ENCODE measurements at regions not wholly inside any gene's neighbourhood (a gene's known extent, or its start where the extent isn't known, plus 50 kb on each side); places are given as distances from the start of the nearest gene placed in this dataset.

DNA sequence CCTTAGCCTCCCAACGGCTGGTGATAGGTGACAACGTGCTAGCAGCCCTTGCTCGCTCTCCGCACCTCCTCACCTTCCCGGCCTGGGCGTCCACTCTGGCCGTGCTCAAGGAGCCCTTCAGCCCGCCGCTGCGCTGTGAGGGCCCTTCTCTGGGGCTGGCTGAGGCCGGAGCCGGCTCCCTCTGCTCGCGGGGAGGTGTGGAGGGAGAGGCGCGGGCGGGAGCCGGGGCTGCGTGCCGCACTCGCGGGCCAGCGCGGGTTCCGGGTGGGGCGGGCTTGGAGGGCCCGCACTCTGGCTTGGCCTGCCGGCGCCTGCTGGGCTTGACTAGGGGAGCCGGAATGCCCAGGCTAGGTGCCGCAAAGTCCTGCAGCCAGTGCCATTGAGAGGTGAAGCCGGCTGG, 131.1 kb downstream of the CCER1 start:
- TF ChIP-seq, protein P1, sequence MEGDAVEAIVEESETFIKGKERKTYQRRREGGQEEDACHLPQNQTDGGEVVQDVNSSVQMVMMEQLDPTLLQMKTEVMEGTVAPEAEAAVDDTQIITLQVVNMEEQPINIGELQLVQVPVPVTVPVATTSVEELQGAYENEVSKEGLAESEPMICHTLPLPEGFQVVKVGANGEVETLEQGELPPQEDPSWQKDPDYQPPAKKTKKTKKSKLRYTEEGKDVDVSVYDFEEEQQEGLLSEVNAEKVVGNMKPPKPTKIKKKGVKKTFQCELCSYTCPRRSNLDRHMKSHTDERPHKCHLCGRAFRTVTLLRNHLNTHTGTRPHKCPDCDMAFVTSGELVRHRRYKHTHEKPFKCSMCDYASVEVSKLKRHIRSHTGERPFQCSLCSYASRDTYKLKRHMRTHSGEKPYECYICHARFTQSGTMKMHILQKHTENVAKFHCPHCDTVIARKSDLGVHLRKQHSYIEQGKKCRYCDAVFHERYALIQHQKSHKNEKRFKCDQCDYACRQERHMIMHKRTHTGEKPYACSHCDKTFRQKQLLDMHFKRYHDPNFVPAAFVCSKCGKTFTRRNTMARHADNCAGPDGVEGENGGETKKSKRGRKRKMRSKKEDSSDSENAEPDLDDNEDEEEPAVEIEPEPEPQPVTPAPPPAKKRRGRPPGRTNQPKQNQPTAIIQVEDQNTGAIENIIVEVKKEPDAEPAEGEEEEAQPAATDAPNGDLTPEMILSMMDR (IDR thresholded peaks at IDR 0.05) = no peak
- no peak for TF ChIP-seq POLR2A (IDR thresholded peaks at IDR 0.05)

All from heart left ventricle (tissue), 13 donors.